ENCODE measurements at regions not wholly inside any gene's neighbourhood (a gene's known extent, or its start where the extent isn't known, plus 50 kb on each side); places are given as distances from the start of the nearest gene placed in this dataset.
"Not testable (repeated sequence)": the region's sequence is repeated elsewhere in the genome, so short reads cannot be mapped to it uniquely, and the experiment has no call there.

DNA sequence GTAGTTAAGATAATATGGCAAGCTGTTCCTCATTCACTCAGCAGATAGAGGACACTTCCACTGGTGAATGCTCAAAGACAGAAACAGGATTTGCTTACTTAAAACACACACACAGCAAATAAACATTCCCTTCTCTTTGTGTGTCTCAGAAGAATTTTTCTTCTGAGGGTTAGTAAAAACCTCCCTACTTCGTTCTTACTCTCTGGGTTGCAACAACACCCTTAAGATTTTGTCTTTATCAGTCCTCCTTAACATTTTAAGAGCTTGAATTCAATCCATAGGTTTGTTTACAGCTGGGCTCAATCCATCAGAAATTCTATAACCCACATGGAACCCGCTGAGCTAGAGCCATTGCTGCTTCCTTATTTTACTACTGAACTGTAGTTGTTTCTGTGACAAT lies 237.4 kb upstream of the PIK3R1 start:
- no peak for DNase-seq

GRCh38 chr5:67976891-67977601 lies 238.5 kb upstream of the PIK3R1 start:
- DNase-seq: no peak

GRCh38 chr5:67976181-67976580 lies 239.4 kb upstream of the PIK3R1 start:
- DNase-seq: no peak

DNA sequence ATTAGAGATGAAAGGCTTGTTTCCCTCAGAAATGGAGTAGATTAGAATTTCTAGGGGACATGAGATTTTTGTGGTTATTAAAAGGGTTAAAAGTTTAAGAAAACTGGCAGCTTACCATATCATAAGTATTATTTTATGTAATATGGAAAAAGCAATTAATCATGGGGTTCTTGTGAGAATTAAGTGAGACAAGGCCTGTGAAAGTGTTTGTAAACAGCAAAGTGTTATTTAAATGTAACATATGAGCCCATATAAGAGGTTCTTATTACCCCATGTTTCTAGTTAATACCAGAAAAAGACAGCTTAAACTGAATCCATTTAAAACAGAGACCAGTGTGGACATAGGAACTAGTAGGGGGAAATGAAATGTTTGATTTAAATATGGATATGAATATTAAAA lies 241.1 kb upstream of the PIK3R1 start:
- DNase-seq: no peak

DNA sequence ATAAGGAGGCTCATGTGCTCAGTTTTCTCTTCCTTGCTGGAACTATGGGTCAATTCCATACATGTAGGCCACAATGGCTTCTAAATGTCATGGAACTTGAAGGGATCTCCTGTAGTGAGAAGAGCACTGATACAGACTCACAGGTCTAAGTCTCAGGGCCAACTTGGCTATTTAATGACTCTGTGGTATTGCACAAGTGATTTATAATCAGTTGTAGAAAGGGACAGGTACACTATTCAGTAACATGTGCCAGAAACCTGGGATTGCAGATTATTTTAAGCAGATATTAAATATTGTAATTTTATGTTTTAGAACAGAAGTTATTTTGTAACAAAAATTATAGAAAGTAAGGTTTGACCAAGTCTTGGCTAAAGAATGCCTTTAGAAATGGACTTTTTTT lies 241.5 kb upstream of the PIK3R1 start:
- no peak for DNase-seq

- no peak for DNase-seq
These were observed 243.4 kb upstream of the PIK3R1 start for GRCh38 chr5:67971971-67972821.

DNA sequence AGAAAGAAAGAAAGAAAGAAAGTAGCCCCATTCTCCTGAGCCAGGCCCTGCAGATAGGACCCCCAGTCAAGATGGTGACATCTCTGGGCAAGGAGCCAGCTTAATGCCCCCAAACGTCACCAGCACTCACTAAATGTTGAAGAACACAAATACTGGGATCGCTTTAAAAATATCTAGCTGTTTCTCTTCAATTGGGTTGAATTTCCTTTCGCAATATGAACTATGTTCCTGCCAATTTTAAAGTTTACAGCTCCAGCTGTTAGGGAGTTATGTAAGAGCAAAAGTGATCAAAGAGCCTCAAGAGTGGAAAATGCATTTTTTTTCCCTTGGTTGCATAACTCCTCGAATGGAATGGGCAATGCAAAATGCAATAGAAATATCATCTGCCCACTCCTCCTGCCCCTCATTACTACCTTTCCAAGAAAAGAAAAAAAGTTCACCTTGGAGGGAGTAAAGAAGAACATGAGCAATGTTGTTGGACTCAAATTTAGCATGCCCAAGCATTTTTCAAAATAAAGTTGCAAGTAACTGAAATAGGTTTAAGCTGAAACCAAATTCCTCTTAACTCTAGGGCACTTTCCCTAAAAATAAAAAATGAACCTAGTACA lies 244.2 kb upstream of the PIK3R1 start:
- DNase-seq: no peak

- no peak for DNase-seq
These were observed 245.9 kb upstream of the PIK3R1 start for GRCh38 chr5:67969631-67970030.

DNA sequence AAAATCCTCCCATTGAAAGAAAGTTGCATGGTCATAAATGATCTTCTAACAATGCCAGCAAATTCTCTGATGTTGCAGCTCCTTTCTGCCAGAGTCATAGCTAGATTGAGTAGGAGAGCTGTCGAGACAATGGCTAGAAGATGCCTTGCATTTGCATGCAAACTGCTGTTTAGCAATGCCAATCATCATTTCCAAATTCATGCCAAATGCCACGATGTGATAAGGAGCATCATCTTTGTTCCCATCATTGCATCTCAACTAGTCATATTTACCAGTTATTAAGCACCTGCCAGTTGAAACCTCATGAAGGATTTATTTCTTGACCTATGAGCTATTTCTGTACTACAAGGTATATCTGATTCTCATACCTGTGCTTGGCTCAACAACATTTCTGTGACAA lies 246.4 kb upstream of the PIK3R1 start:
- no peak for DNase-seq

DNA sequence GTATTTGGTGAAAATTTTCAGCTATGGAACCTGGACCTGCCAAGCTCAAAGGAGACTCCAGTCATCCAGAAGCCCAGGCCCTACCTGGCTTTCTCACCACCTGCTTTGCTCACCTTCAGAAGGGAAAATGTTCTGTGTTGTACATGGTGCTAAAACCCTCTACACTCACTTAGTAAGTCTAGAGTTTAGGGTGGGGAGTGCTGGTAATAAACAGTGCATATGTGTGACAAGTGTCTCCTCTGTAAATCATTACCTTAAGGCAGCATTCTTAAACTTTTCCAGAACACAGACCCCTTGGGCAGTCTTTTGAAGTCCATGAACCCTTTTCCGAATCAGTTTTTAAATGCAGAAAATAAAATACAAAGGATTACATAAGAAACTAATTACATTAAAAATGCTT lies 248.8 kb upstream of the PIK3R1 start:
- no peak for DNase-seq

- DNase-seq: no peak
These were observed 250.9 kb upstream of the PIK3R1 start for GRCh38 chr5:67964619-67965018.

- DNase-seq: no peak
These were observed 251.6 kb upstream of the PIK3R1 start for GRCh38 chr5:67963789-67964519.

- no peak for DNase-seq
These were observed 254.6 kb upstream of the PIK3R1 start for GRCh38 chr5:67960939-67961338.

- DNase-seq: no peak
These were observed 258.2 kb upstream of the PIK3R1 start for GRCh38 chr5:67957374-67957773.

DNA sequence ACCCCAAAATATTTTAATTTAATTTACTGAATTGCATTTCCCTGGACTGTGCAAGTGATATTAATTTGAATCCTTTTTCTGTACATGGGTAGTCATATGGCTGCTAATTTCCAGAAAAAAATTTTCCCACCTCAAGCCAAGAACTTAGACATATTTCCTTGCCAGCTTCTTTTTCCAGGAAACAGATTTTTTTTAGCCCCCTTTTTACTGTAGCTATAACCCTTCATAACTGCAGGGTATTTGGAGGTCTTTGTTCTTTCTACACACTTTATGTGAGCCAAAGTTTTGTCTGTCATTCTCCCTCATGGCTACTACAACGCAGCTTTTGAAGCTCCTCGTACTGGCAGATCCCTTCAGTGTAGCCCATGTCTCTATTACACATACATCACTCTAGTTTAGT lies 261.2 kb upstream of the PIK3R1 start:
- no peak for DNase-seq

DNA sequence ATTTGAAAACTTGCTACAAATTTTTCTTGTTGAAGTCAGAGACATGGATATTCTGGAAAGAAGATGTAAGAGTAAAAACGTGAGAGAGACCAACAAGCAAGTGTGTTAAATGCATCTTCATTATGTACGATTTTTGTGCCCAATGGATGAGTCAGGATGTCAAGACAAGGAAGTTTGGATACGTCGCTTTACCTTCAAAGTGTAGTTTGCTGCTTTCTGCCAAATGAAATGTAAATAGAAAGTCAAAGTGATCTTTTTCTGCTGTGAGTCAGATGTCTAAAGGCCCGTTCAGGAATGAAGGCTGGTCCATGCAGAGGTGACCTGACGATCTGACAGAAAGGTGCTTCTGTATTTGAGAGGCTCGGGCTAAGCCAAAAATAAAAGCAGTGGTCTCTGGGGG lies 273.1 kb upstream of the PIK3R1 start:
- no peak for DNase-seq

DNA sequence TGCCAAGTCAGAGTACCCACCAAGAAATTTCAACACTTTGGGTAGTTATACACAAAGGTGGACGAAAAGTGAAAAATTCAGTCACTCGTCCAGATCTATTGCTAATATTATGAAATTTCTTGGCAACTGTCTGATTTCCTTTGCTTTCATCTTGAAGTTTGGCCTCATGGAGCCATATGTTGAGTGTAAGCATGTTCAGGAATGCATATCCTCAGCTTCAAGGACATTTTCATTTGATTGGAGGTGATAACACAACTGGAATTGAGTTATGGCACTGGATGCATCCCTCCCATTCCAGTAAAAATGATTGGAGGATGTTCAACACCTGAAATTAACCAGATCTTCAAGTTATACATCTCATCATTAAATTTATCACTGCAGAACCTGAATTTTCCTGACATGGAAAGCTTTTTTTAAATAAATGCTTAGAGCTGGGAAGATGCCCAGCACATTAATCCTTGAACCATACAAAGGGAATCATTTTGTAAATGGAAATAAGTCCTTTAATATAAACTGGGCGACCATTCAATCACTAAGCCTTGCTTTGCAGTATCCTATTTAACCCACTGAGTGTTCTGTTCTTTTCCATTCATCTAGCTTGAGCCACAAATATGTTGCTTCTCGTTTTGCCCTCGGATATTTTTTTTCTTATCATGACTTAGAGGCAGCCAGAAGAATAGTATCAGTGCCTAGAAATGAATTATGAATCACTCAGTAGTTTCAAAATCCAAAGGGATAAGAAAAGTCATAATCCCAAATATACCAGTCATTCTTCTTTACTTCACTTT lies 273.7 kb upstream of the PIK3R1 start:
- no peak for DNase-seq

DNA sequence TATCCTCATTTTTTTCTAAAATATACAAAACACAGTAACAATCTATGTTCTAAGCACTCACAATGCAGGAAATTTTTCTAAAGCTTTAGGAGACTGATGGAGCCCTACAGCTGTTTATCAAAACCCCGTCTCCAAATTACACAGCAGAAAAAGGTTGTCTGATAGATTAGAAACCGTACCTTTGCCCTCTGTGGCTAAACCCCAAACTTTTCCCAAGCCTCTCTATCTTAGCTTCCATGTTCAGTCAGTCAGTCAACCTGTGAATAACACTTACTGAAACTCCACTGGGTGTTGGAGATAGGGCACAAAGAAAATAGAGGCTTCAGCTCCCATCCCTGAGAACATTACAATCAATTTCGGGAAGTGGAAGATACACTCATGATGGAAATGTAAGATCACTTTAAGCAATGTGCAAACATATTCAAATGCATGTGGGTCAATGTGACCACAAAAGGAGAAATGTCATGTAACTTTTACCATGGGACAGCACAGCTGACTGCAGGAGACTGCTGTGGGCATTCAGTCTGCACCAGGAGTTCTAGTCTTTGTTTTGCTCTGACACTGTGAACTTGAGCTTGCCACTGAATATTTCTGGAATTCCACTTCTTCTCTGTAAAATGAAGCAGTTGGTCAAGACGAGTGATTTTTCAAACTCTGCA lies 279.5 kb upstream of the PIK3R1 start:
- no peak for DNase-seq

DNA sequence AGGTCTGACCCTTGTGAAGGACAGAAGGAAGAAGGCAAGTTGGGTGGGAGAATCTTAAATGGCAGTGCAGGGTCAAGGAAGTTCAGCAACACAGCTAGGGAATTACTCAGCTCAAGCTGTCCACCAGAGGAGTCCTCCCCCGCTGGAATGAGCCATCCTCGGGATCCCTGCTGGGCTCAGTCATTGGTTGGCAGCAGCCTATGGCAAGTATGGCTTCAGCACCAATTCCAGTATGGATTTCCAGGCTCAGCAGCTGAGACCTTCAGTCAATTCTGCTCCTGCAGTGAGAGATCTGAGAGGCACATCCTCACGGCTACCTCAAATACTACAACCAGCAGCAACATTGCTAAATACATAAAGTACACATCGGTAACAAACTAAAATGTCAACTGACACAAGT lies 280.6 kb upstream of the PIK3R1 start:
- no peak for DNase-seq

- no peak for DNase-seq
These were observed 290.0 kb upstream of the PIK3R1 start for GRCh38 chr5:67925511-67925910.

- DNase-seq: no peak
These were observed 294.5 kb upstream of the PIK3R1 start for GRCh38 chr5:67921004-67921601.

GRCh38 chr5:67919532-67919931 lies 296.0 kb upstream of the PIK3R1 start:
- DNase-seq: not testable (repeated sequence)

Measured in NCI-H1694 treated with DMSO at 0.1 percent for 48 hours (cell line).